ENCODE measurements at regions not wholly inside any gene's neighbourhood (a gene's known extent, or its start where the extent isn't known, plus 50 kb on each side); places are given as distances from the start of the nearest gene placed in this dataset.
A peak's percentile ranks its signal among the peaks of the same experiment; 100 is the strongest.

DNA sequence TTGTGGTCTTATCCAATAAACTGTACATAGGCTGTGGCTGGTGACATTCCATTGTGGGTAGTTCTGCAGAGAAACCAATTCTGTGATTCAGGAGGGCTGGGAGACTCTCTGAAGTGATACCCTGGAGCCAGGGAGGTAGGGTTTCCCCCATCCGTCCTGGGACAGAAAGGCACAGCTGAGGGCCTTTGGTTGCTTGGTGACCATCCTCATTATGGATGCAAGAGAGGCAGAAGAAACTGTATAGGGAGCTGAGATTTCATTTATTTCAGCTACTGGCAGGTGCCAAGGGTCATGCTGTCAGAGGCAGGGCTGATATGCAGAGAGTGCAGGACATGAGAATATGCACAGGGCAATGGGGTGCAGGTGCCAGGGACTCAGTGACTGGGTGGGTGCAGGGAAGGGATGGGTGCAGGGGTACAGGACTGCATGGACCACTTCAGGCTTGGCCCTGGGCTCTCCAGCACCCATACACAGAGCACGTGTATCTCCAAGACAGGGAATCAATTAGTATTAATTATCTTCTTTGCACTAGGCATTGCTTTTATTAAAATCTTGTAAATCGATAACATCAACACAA lies 236.5 kb downstream of the ICE1 start:
- WGBS, 4 donors, result 78 to 89% (median 87%) methylated on average over 3 of the region's 3 CpGs
- TF ChIP-seq, protein P1, sequence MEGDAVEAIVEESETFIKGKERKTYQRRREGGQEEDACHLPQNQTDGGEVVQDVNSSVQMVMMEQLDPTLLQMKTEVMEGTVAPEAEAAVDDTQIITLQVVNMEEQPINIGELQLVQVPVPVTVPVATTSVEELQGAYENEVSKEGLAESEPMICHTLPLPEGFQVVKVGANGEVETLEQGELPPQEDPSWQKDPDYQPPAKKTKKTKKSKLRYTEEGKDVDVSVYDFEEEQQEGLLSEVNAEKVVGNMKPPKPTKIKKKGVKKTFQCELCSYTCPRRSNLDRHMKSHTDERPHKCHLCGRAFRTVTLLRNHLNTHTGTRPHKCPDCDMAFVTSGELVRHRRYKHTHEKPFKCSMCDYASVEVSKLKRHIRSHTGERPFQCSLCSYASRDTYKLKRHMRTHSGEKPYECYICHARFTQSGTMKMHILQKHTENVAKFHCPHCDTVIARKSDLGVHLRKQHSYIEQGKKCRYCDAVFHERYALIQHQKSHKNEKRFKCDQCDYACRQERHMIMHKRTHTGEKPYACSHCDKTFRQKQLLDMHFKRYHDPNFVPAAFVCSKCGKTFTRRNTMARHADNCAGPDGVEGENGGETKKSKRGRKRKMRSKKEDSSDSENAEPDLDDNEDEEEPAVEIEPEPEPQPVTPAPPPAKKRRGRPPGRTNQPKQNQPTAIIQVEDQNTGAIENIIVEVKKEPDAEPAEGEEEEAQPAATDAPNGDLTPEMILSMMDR (IDR thresholded peaks at IDR 0.05), result no peak
- no peak for TF ChIP-seq POLR2A (IDR thresholded peaks at IDR 0.05)
- no peaks in the 10 kb centered on the region for H3K9me3 ChIP-seq
- H3K27ac ChIP-seq, result peak overlapping the region in 1 of 12 donors; percentile 64
- no peaks in the 10 kb centered on the region for H3K36me3 ChIP-seq
- DNase-seq (no peak), ATAC-seq (peak in 1 of 4 donors; percentile 52)
- H3K4me1 ChIP-seq, result peaks cover 0 to 17% (median 2%) of the 10 kb centered on the region in 12 donors
- H3K27me3 ChIP-seq, result no peaks in the 10 kb centered on the region
- intact Hi-C loops (cut with DNase I), result no loop called here
- H3K4me3 ChIP-seq, result no peak overlapping the region

- DNase-seq (peak in 4 of 5 donors; percentile 45 to 74 (median 56)), ATAC-seq (peak; percentile 91 to 100 (median 98))
- Histone ChIP-seq H3K27ac (peak overlapping the region in 9 of 12 donors; percentile 13 to 73 (median 62)), H3K27me3 (no peaks in the 10 kb centered on the region), H3K9me3 (no peaks in the 10 kb centered on the region), H3K36me3 (no peaks in the 10 kb centered on the region), H3K4me1 (peaks cover 0 to 17% (median 2%) of the 10 kb centered on the region in 12 donors), H3K4me3 (peak overlapping the region in 5 of 12 donors; percentile 18 to 37 (median 26))
- no peak for TF ChIP-seq POLR2A (IDR thresholded peaks at IDR 0.05)
- TF ChIP-seq, protein P1 (IDR thresholded peaks at IDR 0.05), result no peak
- WGBS, 4 donors, result 20 to 28% (median 22%) methylated on average over 4 of the region's 4 CpGs
- intact Hi-C loops (cut with DNase I), result no loop called here
These were observed 235.7 kb downstream of the ICE1 start for GRCh38 chr5:5658226-5658625.

DNA sequence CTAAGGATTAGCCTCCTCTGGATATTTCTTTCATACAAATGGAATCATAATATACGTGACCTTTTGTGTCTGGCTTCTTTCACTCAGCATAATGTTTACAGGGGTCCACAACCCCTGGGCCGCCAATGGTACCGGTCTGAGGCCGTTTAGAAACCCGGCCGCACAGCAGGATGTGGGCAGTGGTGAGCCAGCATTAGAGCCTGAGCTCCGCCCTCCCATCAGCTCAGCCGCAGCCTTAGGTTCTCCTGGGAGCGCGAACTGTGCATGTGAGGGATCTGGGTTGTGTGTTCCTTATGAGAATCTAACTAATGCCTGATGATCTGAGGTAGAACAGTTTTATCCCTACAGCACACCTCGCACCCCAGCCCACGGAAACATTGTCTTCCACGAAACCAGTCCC lies 229.7 kb downstream of the ICE1 start:
- ATAC-seq, result no peak
- intact Hi-C loops (cut with DNase I), result no loop called here
- TF ChIP-seq POLR2A (IDR thresholded peaks at IDR 0.05), result no peak
- TF ChIP-seq, protein P1 (IDR thresholded peaks at IDR 0.05), result no peak
- peaks cover 0 to 9% (median 0%) of the 10 kb centered on the region in 12 donors for H3K4me1 ChIP-seq
- no peaks in the 10 kb centered on the region for H3K27me3 ChIP-seq
- H3K27ac ChIP-seq, result no peak overlapping the region
- H3K36me3 ChIP-seq, result no peaks in the 10 kb centered on the region
- 90 to 93% (median 92%) methylated on average over 13 of the region's 13 CpGs for WGBS, 4 donors
- DNase-seq, result no peak
- no peak overlapping the region for H3K4me3 ChIP-seq
- H3K9me3 ChIP-seq, result no peaks in the 10 kb centered on the region

- ATAC-seq, result no peak
These were observed 228.5 kb downstream of the ICE1 start for GRCh38 chr5:5650949-5651348.

More at GRCh38 chr5:5650949-5651348, 228.5 kb downstream of the ICE1 start:
- TF ChIP-seq POLR2A (IDR thresholded peaks at IDR 0.05), result no peak
- TF ChIP-seq, protein P1 (IDR thresholded peaks at IDR 0.05), result no peak
- H3K4me3 ChIP-seq, result no peak overlapping the region
- H3K27me3 ChIP-seq, result no peaks in the 10 kb centered on the region
- no peaks in the 10 kb centered on the region for H3K36me3 ChIP-seq
- peaks cover 0 to 9% (median 0%) of the 10 kb centered on the region in 12 donors for H3K4me1 ChIP-seq
- H3K9me3 ChIP-seq, result no peaks in the 10 kb centered on the region
- 91 to 97% (median 96%) methylated on average over 2 of the region's 2 CpGs for WGBS, 4 donors
- intact Hi-C loops (cut with DNase I), result no loop called here
- no peak for DNase-seq
- no peak overlapping the region for H3K27ac ChIP-seq

Measured in heart left ventricle (tissue), 16 donors.